Calu3 (cell line): ENCODE measurements at regions not wholly inside any gene's neighbourhood (a gene's known extent, or its start where the extent isn't known, plus 50 kb on each side); places are given as distances from the start of the nearest gene placed in this dataset.
"Not testable (repeated sequence)": the region's sequence is repeated elsewhere in the genome, so short reads cannot be mapped to it uniquely, and the experiment has no call there.

Experiments used
- BruUV-seq: library from RNA; stranded (reverse); fragments of 400-500 nt; replicated peaks from 2 replicates; lab custom pipeline; 2021; lab: Mats Ljungman, UMichigan
- CTCF ChIA-PET: fragments of 300-600 bp; sonication (Branson Sonifier 250); formaldehyde crosslinking; loops from one replicate; lab custom pipeline; 2022; ENCODE audit warnings: antibody characterized with exemption; lab: Charles Lee
- DNase-seq: peaks from one replicate; pipeline ENCODE4 v3.0.0; 2022
- H3K27ac Mint-ChIP-seq: one replicate; pipeline ENCODE4 v1.8.0; 2022; ENCODE audit warnings: mixed read lengths; ENCODE audit not compliant: unreplicated experiment
- H3K27me3 Mint-ChIP-seq: one replicate; pipeline ENCODE4 v1.8.0; 2022; ENCODE audit warnings: mixed read lengths; ENCODE audit not compliant: unreplicated experiment
- H3K36me3 Mint-ChIP-seq: one replicate; pipeline ENCODE4 v1.8.0; 2022; ENCODE audit warnings: mild to moderate bottlenecking, moderate library complexity, mixed read lengths; ENCODE audit not compliant: insufficient read depth, unreplicated experiment
- H3K4me1 Mint-ChIP-seq: one replicate; pipeline ENCODE4 v1.8.0; 2022; ENCODE audit warnings: mild to moderate bottlenecking, low read depth, mixed read lengths; ENCODE audit not compliant: unreplicated experiment
- H3K4me3 Mint-ChIP-seq: one replicate; pipeline ENCODE4 v1.8.0; 2022; ENCODE audit warnings: mild to moderate bottlenecking, low read depth, moderate library complexity, mixed read lengths; ENCODE audit not compliant: unreplicated experiment
- H3K9me3 Mint-ChIP-seq: one replicate; pipeline ENCODE4 v1.8.0; 2022; ENCODE audit warnings: low read depth, mixed read lengths; ENCODE audit not compliant: unreplicated experiment
- intact Hi-C: fragments of 100-400 bp; cut with micrococcal nuclease; formaldehyde crosslinking; loops from one replicate; pipeline ENCODE4 v1.10.0; 2022; ENCODE audit not compliant: unreplicated experiment
- TF ChIP-seq, protein P1 (sequence below): fragments of 200-600 bp; IDR thresholded peaks from one replicate; pipeline ENCODE4 v1.8.0; 2022; ENCODE audit warnings: antibody characterized with exemption; ENCODE audit not compliant: unreplicated experiment

DNA sequence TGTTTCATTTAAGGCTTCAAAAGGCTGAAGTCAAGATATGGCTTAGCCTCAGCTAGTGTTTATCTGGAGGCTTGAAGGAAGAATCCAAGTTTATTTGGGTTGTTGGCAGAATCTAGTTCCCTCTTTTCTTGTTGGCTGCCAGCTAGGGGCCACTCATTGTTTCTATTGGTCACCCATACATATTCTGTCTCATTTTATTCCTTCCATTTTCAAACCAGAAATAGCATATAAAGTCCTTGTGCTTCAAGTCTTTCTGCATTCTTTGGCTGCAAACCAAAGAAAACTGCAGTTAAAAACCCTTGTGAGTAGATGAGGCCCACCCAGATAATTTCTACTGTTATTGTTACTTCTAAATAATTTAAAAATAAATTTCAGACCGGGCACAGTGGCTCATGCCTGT, 301.7 kb downstream of the OXSM start:
- TF ChIP-seq, protein P1, sequence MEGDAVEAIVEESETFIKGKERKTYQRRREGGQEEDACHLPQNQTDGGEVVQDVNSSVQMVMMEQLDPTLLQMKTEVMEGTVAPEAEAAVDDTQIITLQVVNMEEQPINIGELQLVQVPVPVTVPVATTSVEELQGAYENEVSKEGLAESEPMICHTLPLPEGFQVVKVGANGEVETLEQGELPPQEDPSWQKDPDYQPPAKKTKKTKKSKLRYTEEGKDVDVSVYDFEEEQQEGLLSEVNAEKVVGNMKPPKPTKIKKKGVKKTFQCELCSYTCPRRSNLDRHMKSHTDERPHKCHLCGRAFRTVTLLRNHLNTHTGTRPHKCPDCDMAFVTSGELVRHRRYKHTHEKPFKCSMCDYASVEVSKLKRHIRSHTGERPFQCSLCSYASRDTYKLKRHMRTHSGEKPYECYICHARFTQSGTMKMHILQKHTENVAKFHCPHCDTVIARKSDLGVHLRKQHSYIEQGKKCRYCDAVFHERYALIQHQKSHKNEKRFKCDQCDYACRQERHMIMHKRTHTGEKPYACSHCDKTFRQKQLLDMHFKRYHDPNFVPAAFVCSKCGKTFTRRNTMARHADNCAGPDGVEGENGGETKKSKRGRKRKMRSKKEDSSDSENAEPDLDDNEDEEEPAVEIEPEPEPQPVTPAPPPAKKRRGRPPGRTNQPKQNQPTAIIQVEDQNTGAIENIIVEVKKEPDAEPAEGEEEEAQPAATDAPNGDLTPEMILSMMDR: no peak
- no TSS peak for BruUV-seq
- intact Hi-C loops: no loop called here
- Mint-ChIP-seq H3K36me3 (no peaks in the 10 kb centered on the region), H3K9me3 (peaks cover 12% of the 10 kb centered on the region), H3K4me3 (no peak overlapping the region), H3K27me3 (no peaks in the 10 kb centered on the region), H3K27ac (no peak overlapping the region), H3K4me1 (no peaks in the 10 kb centered on the region)
- CTCF ChIA-PET: no interaction called here
- no peak for DNase-seq

DNA sequence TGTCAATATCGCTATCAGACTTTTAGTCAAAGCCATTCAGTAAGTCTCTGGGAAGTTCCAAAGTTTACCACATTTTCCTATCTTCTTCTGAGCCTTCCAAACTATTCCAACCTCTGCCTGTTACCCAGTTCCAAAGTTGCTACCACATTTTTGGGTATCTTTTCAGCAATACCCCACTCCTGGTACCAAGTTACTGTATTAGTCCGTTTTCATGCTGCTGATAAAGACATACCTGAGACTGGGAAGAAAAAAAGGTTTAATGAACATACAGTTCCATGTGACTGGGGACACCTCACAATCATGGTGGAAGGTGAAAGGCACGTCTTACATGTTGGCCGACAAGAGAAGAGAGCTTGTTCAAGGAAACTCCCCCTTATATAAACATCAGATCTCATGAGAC, 307.2 kb downstream of the OXSM start:
- H3K4me3 Mint-ChIP-seq, DNase-seq, H3K36me3 Mint-ChIP-seq, CTCF ChIA-PET, H3K4me1 Mint-ChIP-seq, intact Hi-C loops, H3K27me3 Mint-ChIP-seq, BruUV-seq, H3K27ac Mint-ChIP-seq: not testable (repeated sequence)
- H3K9me3 Mint-ChIP-seq: peaks cover 12% of the 10 kb centered on the region

DNA sequence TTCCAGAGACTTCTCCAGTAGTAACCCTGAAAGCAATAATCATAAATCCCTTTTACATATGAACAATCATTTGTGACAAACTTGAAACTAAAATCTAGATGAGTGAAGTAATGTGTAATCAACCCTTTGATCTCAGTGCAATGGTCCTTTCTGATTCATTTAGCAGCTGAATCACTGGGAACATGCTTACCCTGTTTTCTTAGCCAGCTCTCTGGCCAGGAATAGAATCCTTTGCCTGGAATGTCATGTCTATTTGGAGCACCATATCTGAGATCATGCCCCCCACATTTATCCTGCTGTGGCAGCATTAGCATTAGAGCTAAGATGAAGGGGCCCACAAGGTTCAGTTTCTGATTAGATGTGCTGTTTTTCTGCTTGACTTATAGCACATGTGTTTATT, 309.8 kb downstream of the OXSM start:
- Mint-ChIP-seq H3K4me1 (no peaks in the 10 kb centered on the region), H3K9me3 (peaks cover 9% of the 10 kb centered on the region), H3K27ac (no peak overlapping the region), H3K27me3 (no peaks in the 10 kb centered on the region), H3K36me3 (no peaks in the 10 kb centered on the region), H3K4me3 (no peak overlapping the region)
- intact Hi-C loops: no loop called here
- CTCF ChIA-PET: no interaction called here
- TF ChIP-seq, protein P1: no peak
- DNase-seq: no peak
- BruUV-seq: no TSS peak

DNA sequence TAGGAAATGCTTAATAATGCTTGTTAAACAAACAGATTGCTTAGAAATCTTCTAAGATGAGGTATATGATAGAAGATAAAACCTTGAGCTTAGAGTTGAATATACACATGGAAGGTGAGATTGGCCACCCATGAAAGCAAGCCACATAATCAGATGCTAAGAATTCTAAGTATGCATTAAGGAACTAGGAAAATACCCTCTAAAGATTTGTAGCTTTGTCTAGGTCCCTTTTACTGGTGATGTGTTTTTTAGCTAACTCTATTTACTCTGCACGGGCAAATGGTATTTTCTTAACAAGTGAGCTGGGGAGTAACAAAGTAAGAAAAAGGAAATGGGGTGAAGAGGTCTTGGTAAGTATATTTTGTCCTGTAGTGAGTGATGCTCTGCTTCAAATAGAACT, 310.3 kb downstream of the OXSM start:
- intact Hi-C loops: no loop called here
- no peak overlapping the region for H3K4me3 Mint-ChIP-seq
- DNase-seq: no peak

DNA sequence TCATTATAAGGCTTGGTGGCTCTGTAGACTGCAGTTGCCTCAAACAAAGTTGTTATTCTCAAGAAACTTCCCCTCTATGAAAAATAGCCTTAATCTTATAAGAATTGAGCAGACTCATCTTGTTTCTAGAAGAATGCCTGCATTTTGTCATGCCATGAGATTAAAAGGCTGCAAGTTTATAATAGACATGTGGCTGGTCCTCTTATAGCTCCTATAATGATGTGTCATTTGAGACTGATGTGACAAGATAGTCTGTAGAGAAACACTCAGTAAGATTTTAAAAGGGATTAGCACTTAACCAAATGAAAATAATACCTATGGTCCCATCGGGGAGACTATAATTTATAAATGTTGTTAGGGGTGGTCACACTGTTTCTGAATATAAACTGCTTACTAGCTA, 312.5 kb downstream of the OXSM start:
- H3K27me3 Mint-ChIP-seq: no peaks in the 10 kb centered on the region
- intact Hi-C loops: no loop called here
- no TSS peak for BruUV-seq

More for the DNA sequence above, 310.3 kb downstream of the OXSM start:
- H3K27ac Mint-ChIP-seq: no peak overlapping the region
- TF ChIP-seq, protein P1: no peak
- H3K9me3 Mint-ChIP-seq: peaks cover 9% of the 10 kb centered on the region
- H3K36me3 Mint-ChIP-seq: no peaks in the 10 kb centered on the region
- CTCF ChIA-PET: no interaction called here
- no TSS peak for BruUV-seq
- H3K4me1 Mint-ChIP-seq: no peaks in the 10 kb centered on the region
- no peaks in the 10 kb centered on the region for H3K27me3 Mint-ChIP-seq

More for the DNA sequence above, 312.5 kb downstream of the OXSM start:
- Mint-ChIP-seq H3K36me3 (no peaks in the 10 kb centered on the region), H3K4me3 (no peak overlapping the region), H3K9me3 (peaks cover 3% of the 10 kb centered on the region), H3K27ac (no peak overlapping the region), H3K4me1 (no peaks in the 10 kb centered on the region)
- CTCF ChIA-PET: no interaction called here
- no peak for DNase-seq
- TF ChIP-seq, protein P1: no peak
